ENCODE measurements at regions not wholly inside any gene's neighbourhood (a gene's known extent, or its start where the extent isn't known, plus 50 kb on each side); places are given as distances from the start of the nearest gene placed in this dataset.

DNA sequence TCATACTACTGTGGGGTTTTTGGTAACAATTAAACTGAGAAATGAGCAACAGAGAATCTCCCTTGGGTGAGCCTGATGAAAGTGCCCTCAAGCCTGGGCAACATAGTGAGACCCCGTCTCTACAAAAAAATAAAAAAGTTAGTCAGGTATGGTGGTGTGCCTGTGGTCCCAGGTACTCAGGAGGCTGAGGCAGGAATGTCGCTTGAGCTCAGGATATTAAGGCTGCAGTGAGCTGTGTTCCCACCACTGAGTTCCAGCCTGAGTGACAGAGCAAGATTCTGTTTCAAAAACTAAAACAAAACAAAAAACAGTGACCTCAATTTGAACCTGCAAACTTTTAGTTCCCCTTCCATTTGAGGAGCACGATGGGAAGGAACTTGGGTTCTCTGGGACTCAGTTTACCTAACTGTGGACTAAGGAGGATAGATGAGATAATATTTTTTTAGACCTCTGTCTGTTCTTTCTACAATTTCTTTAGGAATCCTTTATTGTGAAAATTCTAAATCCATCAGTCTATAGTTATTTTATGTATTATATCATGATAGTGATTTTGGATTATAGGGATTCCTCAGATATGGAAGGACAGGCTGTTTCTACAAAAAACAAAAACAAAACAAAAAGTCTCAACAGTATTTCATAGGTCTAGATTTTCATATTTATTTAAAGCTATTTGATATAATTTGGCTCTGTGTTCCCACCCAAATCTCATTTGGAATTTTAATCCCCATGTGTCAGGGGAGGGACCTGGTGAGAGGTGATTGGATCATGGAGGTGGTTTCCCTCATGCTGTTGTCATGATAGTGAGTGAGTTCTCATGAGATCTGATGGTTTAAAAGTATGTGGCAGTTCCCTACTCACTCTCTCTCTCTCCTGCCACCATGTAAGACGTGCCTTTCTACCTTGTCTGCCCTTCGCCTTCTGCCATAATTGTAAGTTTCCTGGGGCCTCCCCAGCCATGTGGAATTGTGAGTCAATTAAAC, 178.6 kb downstream of the MYCN start:
- DNase-seq (ENCODE audit: low spot score) = no peak

DNA sequence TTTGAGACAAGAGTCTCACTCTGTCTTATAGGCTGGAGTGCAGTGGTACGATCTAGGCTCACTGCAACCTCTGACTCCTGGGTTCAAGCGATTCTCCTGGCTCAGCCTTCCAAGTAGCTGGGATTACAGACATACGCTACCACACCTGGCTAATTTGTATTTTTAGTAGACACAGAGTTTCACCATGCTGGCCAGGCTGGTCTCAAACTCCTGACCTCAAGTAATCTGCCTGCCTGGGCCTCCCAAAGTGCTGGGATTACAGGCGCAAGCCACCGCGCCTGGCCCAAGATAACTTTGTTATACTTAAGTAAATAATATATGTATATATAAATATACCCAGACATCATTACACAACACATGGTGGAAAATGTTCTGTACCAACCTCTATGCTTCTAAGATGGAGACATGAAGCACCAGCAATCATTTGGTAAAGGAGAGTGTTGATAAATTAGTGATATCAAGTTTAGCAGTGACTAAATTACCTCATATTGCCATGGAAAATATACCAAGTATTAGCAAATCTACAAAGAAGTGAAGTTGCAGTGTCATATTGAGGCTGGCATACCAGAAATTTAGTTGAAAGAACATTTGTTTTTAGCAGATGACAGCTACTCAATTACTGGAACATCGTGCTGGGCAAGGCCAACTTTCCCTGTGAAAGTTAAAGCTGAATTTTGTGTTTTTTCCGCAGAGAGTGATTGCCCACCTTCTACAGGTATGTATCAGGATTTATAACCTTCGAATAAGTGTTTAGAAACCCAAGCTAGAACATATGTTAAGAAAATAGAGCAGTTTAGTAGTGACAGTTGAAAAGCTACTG, 177.7 kb downstream of the MYCN start:
- DNase-seq (ENCODE audit: low spot score) = no peak

GRCh38 chr2:16117021-16117700, 176.8 kb downstream of the MYCN start:
- DNase-seq (ENCODE audit: low spot score) = no peak

- DNase-seq (ENCODE audit: low spot score) = no peak
These were observed 175.8 kb downstream of the MYCN start for GRCh38 chr2:16115881-16116830.

DNA sequence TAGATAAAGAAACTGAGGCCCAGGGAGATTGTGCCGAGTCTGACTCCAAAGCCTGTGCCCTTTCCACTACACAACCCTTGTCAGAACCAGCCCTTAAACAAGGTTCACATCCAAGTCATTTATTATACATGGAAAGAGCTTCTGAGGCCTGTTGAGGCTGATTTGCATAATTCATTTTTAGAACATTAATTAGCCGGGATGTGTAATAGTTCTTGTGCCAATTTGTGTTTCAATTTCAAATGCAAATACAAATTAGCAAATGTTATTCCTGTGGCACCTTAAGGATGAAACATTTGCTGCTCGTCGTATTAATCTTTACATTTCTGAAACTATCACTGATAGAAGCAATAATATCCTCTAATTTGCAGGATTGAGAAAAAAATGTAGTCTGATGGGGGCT, 174.9 kb downstream of the MYCN start:
- no peak for DNase-seq (ENCODE audit: low spot score)

DNA sequence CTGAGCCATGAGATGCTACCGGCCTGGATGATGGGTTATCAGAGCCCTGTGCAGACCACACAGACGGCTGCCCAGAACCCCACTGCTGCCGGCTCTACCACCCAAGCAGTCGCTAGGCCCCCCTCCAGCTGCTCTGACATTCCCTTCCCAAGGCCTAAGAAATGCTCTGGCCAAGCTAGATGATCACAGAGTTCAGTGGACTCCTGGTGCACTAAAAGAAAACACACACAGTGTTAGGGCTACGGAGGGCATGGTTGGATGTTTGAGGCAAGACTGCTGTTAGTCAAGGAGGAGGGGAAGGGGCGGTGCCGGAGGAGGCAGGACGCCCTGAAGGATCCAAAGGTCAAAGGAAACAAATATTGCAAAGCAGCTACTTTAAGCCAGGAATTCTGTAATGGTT, 174.5 kb downstream of the MYCN start:
- DNase-seq (ENCODE audit: low spot score) = no peak

GRCh38 chr2:16114070-16114469, 173.7 kb downstream of the MYCN start:
- no peak for DNase-seq (ENCODE audit: low spot score)

GRCh38 chr2:16113568-16113967, 173.2 kb downstream of the MYCN start:
- no peak for DNase-seq (ENCODE audit: low spot score)

DNA sequence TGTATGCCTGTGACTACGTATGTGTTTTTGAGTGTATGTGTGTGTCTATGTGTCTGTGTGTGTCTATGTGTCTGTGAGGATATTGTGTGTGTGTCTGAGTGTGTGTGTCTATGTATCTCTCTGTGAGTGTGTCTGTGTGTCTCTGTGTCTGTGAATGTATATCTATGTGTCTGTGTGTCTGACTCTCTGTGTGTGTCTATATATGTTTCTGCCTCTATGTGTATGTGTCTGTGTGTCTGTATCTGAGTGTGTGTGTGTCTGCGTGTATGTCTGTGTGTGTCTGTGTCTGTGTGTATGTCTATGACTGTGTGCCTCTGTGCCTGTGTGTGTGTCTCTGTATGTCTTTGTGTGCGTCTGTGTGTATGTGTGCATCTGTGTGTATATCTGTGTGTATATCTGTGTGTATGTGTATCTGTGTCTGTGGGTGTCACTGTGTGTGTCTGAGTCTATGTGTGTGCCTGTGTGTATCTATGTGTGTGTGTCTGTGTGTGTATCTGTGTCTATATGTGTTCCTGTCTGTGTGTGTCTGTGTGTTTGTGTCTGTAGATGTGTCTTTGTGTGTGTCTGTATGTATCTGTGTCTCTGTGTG, 172.7 kb downstream of the MYCN start:
- no peak for DNase-seq (ENCODE audit: low spot score)

DNA sequence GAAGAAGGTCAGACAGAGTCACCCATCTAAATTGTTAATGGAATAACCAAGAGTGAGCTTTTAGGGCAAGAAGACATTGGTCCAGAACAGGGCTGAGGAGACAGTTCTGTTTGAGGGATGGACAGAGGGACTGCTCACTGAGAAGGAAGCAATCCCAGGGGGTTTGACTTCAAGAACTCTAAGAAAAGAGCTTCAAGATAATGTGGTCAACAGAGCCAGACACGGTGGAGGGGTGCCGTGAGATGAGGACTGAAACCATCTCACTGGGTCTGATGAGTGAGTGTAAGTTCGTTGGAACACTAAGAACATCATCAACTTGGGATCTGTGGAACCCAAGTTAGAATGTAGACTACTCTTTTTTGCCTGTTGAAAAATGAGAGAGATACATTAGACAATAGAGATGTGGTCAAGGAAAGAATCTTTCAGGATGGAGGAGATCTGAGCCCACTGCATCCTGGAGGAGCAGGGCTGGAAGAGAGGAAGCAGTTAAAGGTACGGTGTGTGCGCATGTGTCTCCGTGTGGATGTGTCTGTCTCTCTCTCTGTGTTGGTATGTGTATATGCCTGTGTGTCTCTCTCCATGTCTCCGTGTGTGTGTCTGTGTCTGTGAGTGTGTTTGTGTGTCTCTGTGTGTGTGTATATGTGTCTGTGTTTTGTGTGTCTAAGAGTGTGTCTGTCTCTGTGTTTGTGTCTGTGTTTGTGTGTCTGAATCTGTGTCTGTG, 172.1 kb downstream of the MYCN start:
- no peak for DNase-seq (ENCODE audit: low spot score)

- DNase-seq (ENCODE audit: low spot score) = no peak
These were observed 171.5 kb downstream of the MYCN start for GRCh38 chr2:16111838-16112210.

DNA sequence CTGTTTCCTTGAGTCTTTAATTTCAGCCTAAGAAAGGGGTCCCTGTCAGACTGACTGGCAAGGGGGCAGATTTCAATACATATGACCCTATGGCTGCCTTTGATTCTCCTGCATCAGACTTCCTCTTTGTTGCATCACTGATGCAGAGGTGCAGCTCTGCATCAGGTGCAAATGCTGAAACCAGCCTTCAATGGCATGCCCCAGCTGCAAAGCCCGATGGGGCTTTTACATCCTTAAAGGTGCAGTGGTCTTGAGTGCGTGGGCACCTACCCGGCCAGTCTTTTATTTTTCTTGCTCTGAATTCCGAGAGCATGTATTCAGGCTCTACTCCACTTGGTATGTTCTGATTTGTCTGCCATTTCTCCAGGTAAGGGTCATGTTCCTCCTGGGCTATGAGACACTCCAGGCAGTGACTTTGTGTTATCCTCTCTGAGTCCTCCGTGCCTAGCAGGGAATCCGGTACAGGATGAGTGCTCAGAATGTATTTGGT, 169.5 kb downstream of the MYCN start:
- DNase-seq (ENCODE audit: low spot score) = no peak

DNA sequence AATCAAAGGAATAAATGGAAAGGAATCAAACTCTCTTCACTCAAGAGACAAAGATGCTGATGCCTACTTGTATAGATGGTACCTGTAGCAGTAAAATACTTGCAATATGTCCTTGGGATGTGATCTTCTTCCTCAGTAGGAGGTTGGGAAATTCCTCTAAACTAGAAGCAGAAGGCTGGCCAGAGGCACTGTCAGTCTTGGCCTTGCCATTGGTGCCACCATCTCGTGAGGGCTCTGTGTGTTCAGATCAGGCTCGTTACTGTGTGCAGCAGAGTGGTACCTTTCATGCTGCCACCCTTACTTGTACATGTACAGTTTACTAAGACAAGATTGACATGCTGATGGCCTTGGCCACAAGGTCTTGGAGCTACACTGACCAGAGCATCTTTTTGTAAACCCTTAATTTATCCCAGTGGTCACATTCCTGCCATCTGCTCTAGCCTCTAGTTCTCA, 169.0 kb downstream of the MYCN start:
- no peak for DNase-seq (ENCODE audit: low spot score)

DNA sequence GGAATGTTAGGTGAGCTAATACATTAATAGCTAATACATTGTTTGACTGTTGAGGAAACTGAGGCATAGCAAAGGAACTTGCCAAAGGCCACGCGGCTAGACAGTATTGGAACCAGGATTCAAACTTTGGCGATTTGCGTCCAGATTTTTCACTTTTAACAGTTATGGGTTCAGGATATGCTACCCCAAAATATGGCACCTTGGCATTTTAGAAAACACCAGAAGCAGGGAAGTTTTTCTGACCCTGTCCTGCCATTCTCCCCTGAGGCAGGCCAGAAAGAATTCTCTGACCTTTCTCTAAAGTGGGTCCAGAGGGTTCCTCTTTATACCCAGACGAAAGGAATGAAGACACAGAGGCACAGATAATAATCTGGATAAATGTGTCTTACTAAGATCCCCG, 166.9 kb downstream of the MYCN start:
- no peak for DNase-seq (ENCODE audit: low spot score)

DNA sequence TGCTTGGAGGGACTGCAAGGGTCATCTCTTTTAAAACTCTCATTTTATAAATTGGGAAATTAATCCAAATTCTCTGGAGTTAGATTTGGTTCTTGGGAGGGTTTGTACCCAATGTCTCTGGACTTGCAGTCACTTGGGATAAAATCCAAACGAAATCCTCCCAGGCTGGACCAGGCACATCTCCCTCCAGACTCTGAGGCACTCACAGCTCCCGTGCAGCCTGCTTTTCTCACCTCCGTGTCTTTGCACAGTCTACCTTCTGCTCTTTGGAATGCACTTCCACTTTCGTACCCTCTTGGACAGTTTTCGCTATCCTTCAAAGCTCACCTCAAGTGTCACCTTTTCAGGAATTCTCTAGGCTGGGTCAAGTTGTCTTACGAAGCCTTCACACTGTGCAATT, 166.3 kb downstream of the MYCN start:
- DNase-seq (ENCODE audit: low spot score) = no peak

- no peak for DNase-seq (ENCODE audit: low spot score)
These were observed 165.4 kb downstream of the MYCN start for GRCh38 chr2:16105669-16106281.

- no peak for DNase-seq (ENCODE audit: low spot score)
These were observed 164.8 kb downstream of the MYCN start for GRCh38 chr2:16104949-16105668.

- no peak for DNase-seq (ENCODE audit: low spot score)
These were observed 164.1 kb downstream of the MYCN start for GRCh38 chr2:16104315-16104948.
